VCaP (cell line): ENCODE measurements at regions not wholly inside any gene's neighbourhood (a gene's known extent, or its start where the extent isn't known, plus 50 kb on each side); places are given as distances from the start of the nearest gene placed in this dataset.

Experiments
- H3K27ac ChIP-seq: fragments of 450-650 bp; 2 replicates; pipeline ENCODE4 v1.5.1; 2017
- CTCF ChIP-seq: fragments of 450-650 bp; conservative IDR thresholded peaks from 2 replicates; pipeline ENCODE4 v1.5.1; 2017; ENCODE audit warnings: mild to moderate bottlenecking, moderate library complexity

GRCh38 chr4:135316266-135316779 lies 1114.7 kb upstream of the PABPC4L start:
- H3K27ac ChIP-seq: no peak overlapping the region
- TF ChIP-seq CTCF: no peak

DNA sequence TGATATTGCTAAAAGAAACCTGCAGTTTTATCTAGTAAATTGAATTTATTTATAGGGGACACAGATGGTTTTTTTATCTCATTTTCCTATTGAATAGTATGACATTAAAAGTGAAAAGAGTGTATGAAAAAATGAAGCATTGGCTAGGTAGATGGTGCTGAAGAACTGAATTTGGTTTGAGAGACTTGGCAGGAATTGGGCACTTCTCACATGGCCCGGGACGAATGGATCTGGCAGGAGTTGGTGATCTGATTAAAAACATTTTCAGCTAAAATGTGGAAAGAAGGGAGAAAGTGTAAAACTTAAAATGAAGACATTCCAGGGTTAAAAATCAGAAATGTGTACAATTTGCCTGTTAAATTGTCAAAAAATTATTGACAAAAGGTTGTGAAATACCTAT lies 1088.5 kb upstream of the PABPC4L start:
- no peak overlapping the region for H3K27ac ChIP-seq
- TF ChIP-seq CTCF: no peak

DNA sequence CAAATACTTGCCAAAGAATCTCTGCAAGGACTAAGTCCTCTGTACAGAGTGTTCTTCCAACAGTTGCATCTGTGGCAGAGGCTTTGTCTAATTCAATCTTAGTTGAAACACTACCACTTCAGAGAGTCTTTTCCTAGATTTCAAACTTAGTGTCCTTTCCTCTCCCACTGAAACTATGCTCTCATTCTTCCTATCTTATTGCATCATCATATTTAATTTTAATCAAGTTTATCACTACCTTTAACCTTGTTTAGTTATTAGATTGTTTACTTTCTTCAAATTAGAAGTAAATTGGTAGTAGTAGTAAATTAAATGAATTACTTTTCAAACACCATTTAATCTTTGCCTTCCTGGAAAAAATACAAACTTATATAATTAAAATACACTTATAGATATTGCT lies 1082.3 kb upstream of the PABPC4L start:
- no peak overlapping the region for H3K27ac ChIP-seq
- no peak for TF ChIP-seq CTCF

GRCh38 chr4:135282676-135283075 lies 1081.1 kb upstream of the PABPC4L start:
- no peak for TF ChIP-seq CTCF
- no peak overlapping the region for H3K27ac ChIP-seq

- TF ChIP-seq CTCF: no peak
- no peak overlapping the region for H3K27ac ChIP-seq
These were observed 1079.6 kb upstream of the PABPC4L start for GRCh38 chr4:135281230-135281629.

DNA sequence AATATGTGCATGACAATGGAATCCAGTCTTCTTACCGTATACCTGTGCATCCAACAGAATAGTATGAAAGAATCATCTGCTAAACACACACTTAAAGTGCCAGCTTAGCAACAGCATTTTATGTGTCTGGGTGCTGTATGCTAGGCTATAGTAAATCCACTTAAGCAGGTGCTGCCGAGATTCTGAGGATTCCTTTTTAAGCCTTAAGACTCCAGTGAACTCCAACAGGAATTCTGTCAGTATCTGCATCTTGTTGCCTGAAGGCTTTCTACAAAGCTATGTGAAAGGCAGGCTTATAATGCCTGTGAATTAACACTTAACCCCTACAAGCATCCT lies 1076.4 kb upstream of the PABPC4L start:
- TF ChIP-seq CTCF: no peak
- H3K27ac ChIP-seq: no peak overlapping the region

DNA sequence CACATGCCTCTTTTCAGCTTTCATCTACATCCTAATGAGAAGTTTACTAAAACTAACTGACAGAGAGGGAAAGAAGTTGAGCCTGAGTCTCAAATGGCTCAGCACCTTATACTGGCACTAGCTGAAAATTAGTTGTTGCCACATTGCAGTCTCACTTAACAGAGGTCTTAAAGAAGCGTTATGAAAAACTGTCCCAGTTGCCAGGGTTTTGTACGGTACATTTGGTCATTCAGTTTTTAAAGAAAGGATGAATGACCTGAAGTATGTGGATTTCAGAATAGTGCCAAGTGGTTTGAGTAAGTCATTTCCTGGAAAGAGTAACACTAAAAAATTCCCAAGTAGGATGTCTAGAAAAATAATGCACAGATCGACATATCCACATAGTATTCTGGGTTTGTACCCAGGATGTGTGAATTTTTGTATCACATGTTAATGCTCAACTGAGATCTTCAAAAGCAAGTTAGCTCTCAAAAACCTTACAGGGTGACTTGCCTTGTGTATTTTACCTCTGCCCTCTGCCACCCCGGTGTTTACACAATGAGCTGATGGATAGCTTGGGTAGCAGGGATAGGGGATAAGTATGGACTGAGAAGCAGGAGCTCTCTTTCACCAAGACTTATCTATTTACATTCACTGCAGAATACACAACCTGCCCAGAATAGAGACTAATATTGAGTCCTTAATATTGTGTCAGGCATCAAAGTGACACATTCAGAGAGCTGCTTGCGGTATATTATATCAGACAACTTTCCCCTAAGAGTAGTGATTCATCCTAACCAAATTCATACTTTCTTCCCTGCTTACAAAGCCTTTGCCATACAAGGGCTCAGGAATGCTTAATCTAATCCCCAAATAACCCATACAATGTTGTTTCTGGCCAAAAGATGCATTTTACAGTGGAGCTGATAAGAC lies 1075.7 kb upstream of the PABPC4L start:
- no peak for TF ChIP-seq CTCF
- H3K27ac ChIP-seq: no peak overlapping the region
